Caco-2 (cell line): ENCODE measurements at regions not wholly inside any gene's neighbourhood (a gene's known extent, or its start where the extent isn't known, plus 50 kb on each side); places are given as distances from the start of the nearest gene placed in this dataset.

ENCODE experiments used
- BruUV-seq: library from RNA; stranded (reverse); fragments of 400-500 nt; replicated peaks from 2 replicates; lab custom pipeline; 2021; lab: Mats Ljungman, UMichigan
- CTCF ChIA-PET: fragments of 300-600 bp; sonication (Branson Sonifier 250); formaldehyde crosslinking; loops from one replicate; lab custom pipeline; 2022; ENCODE audit warnings: antibody characterized with exemption; lab: Charles Lee
- POLR2A ChIA-PET: fragments of 300-600 bp; sonication (Branson Sonifier 250); formaldehyde crosslinking; loops from one replicate; lab custom pipeline; 2022; ENCODE audit warnings: antibody characterized with exemption; lab: Charles Lee
- DNase-seq, 2 experiments: peaks; one replicate each; pipeline versions ENCODE4 v3.0.0 to v3.0.0-alpha.2; 2020 to 2022
- H3K27me3 ChIP-seq: replicated peaks from 2 replicates; pipeline ENCODE4 v1.6.0; 2011; ENCODE audit warnings: low read length; ENCODE audit not compliant: control insufficient read depth, insufficient read depth
- H3K36me3 ChIP-seq: 2 replicates; pipeline ENCODE4 v1.5.1; 2011; ENCODE audit warnings: low read length; ENCODE audit not compliant: control insufficient read depth, insufficient read depth
- H3K4me1 ChIP-seq: fragments of 250-450 bp; sonication (Bioruptor Pico); 2 replicates; pipeline ENCODE4 v1.5.1; 2020; ENCODE audit warnings: mild to moderate bottlenecking
- H3K4me3 ChIP-seq: 2 replicates; pipeline ENCODE4 v1.5.1; 2011; ENCODE audit warnings: low read depth, mild to moderate bottlenecking, control low read depth, low read length
- H3K9me3 ChIP-seq: fragments of 250-450 bp; sonication (Bioruptor Pico); 2 replicates; pipeline ENCODE4 v1.5.1; 2020; ENCODE audit warnings: mild to moderate bottlenecking, moderate library complexity
- H3K27ac Mint-ChIP-seq: one replicate; pipeline ENCODE4 v1.8.0; 2022; ENCODE audit warnings: mixed read lengths; ENCODE audit not compliant: unreplicated experiment
- H3K27me3 Mint-ChIP-seq: one replicate; pipeline ENCODE4 v1.8.0; 2022; ENCODE audit warnings: mixed read lengths; ENCODE audit not compliant: insufficient read depth, unreplicated experiment
- H3K36me3 Mint-ChIP-seq: one replicate; pipeline ENCODE4 v1.8.0; 2022; ENCODE audit warnings: mild to moderate bottlenecking, mixed read lengths; ENCODE audit not compliant: insufficient read depth, unreplicated experiment
- H3K4me1 Mint-ChIP-seq: one replicate; pipeline ENCODE4 v1.8.0; 2022; ENCODE audit warnings: low read depth, mixed read lengths; ENCODE audit not compliant: unreplicated experiment
- H3K4me3 Mint-ChIP-seq: one replicate; pipeline ENCODE4 v1.8.0; 2022; ENCODE audit warnings: mild to moderate bottlenecking, moderate library complexity, mixed read lengths; ENCODE audit not compliant: unreplicated experiment
- H3K9me3 Mint-ChIP-seq: one replicate; pipeline ENCODE4 v1.8.0; 2022; ENCODE audit warnings: mixed read lengths; ENCODE audit not compliant: unreplicated experiment
- intact Hi-C: fragments of 100-400 bp; cut with micrococcal nuclease; formaldehyde crosslinking; loops from one replicate; pipeline ENCODE4 v1.10.0; 2022; ENCODE audit not compliant: unreplicated experiment
- TF ChIP-seq, protein P1 (sequence below), 2 experiments: fragments of 200-600 bp in 1 of 2; IDR thresholded peaks; 1 replicate in 1 of 2; 2 replicates in 1 of 2; pipeline versions ENCODE4 v1.5.1 to v1.8.0; 2011 to 2022; ENCODE audit warnings: antibody characterized with exemption in 1 of 2, control low read depth in 1 of 2, inconsistent platforms in 1 of 2, low read depth in 1 of 2, low read length in 1 of 2, mild to moderate bottlenecking in 1 of 2, moderate library complexity in 1 of 2; ENCODE audit not compliant: insufficient read depth in 1 of 2, severe bottlenecking in 1 of 2, unreplicated experiment in 1 of 2

DNA sequence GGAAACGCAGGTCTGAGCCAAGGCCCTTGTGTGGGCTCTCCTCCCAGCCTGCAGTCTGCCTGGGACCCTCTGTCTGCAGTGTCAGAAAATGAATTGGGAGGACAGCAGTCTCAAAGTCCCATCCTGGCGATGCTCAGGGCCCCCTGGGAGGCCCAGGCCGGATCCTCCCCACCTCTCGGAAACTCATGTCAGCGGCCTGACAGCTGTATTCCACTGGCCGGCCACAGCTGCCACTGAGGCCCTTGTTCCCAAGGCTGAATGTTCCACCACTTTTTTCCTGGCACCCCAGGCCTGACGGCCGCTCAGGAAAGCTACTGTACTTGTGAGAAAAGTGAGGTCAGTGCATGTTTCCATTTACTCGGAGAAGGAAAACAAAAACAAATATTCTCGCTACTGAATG is 180.0 kb downstream of the FGF18 start:
- ChIA-PET POLR2A (no interaction called here), CTCF (no interaction called here)
- DNase-seq = no peak
- peaks cover 17% of the 10 kb centered on the region for H3K27me3 Mint-ChIP-seq
- no TSS peak for BruUV-seq
- no peaks in the 10 kb centered on the region for H3K4me1 Mint-ChIP-seq
- TF ChIP-seq, protein P1, sequence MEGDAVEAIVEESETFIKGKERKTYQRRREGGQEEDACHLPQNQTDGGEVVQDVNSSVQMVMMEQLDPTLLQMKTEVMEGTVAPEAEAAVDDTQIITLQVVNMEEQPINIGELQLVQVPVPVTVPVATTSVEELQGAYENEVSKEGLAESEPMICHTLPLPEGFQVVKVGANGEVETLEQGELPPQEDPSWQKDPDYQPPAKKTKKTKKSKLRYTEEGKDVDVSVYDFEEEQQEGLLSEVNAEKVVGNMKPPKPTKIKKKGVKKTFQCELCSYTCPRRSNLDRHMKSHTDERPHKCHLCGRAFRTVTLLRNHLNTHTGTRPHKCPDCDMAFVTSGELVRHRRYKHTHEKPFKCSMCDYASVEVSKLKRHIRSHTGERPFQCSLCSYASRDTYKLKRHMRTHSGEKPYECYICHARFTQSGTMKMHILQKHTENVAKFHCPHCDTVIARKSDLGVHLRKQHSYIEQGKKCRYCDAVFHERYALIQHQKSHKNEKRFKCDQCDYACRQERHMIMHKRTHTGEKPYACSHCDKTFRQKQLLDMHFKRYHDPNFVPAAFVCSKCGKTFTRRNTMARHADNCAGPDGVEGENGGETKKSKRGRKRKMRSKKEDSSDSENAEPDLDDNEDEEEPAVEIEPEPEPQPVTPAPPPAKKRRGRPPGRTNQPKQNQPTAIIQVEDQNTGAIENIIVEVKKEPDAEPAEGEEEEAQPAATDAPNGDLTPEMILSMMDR (IDR thresholded peaks at IDR 0.05; ENCODE audit: insufficient read depth in 1 of 2, low read depth in 1 of 2, low read length in 1 of 2, severe bottlenecking in 1 of 2, unreplicated experiment in 1 of 2) = no peak
- Histone ChIP-seq H3K27me3 (no peaks in the 10 kb centered on the region), H3K36me3 (no peaks in the 10 kb centered on the region), H3K9me3 (no peaks in the 10 kb centered on the region), H3K4me1 (no peaks in the 10 kb centered on the region), H3K4me3 (no peak overlapping the region)
- no peak overlapping the region for H3K4me3 Mint-ChIP-seq
- no peaks in the 10 kb centered on the region for H3K9me3 Mint-ChIP-seq
- intact Hi-C loops = no loop called here
- H3K36me3 Mint-ChIP-seq = no peaks in the 10 kb centered on the region
- no peak overlapping the region for H3K27ac Mint-ChIP-seq

DNA sequence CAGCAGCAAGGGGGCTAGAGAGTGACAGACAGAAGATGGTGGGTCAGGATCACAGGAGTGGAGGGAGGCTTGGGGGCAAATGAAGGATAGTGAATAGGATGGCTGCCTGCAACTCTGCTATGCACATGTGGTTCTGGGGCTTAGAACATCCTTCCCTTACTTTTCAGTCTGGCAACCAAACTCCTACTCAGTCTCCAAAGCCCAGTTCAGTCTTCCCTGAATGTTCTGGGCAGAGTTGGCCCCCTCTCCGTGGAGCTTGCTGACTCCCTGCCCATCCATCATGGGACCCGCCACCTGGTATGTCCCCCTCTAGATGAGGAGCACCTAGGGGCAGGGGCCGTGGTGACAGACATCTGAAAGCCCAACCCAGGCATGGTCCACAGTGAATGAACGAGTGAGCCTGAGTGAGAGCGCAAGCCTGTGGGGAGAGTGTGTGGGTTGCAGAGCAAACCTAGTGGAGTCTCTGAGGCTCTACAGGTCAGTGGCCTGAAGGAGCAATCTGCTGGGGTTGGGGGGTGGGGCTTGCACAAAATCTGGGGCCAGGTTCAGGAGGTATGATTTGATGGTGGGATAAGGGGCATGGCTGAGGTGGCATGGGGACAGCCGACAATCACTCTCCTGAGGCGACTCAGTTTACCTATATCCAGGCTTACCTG is 180.6 kb downstream of the FGF18 start:
- no peaks in the 10 kb centered on the region for H3K36me3 ChIP-seq
- H3K4me1 ChIP-seq = no peaks in the 10 kb centered on the region
- no peak for DNase-seq
- intact Hi-C loops = no loop called here
- CTCF ChIA-PET = no interaction called here
- peaks cover 17% of the 10 kb centered on the region for H3K27me3 Mint-ChIP-seq
- H3K9me3 ChIP-seq = no peaks in the 10 kb centered on the region
- TF ChIP-seq, protein P1 (IDR thresholded peaks at IDR 0.05; ENCODE audit: insufficient read depth in 1 of 2, low read depth in 1 of 2, low read length in 1 of 2, severe bottlenecking in 1 of 2, unreplicated experiment in 1 of 2) = no peak
- H3K4me1 Mint-ChIP-seq = no peaks in the 10 kb centered on the region
- H3K36me3 Mint-ChIP-seq = no peaks in the 10 kb centered on the region
- POLR2A ChIA-PET = no interaction called here
- H3K4me3 Mint-ChIP-seq = no peak overlapping the region
- H3K9me3 Mint-ChIP-seq = no peaks in the 10 kb centered on the region
- no peaks in the 10 kb centered on the region for H3K27me3 ChIP-seq
- no peak overlapping the region for H3K4me3 ChIP-seq
- no TSS peak for BruUV-seq
- no peak overlapping the region for H3K27ac Mint-ChIP-seq

DNA sequence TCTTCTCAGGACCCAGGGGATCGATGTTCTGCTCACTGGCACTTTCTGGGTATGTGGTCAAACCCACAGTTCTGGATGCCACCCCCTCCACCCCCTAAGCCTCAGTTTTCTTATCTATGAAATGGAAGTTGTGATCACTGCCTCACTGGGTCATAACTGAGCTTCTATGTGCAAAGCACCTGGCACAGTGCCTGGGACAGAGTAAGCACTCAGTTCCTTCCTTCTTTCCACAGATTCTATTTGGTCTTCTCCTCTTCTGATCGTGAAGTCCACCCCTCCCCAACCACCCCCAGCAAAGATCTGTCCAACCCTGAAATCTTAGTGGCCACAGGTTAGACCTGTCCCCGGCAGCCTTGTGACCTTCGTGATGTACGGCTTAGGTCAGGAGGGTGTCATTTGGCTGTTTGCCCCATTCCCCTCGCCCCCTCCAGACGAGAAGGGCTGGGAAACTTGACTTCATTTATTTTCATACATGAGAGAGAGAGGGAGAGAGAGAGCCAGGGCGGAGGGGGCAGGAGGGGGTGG is 181.4 kb downstream of the FGF18 start:
- ChIA-PET POLR2A (no interaction called here), CTCF (no interaction called here)
- DNase-seq = no peak
- intact Hi-C loops = no loop called here
- Histone ChIP-seq H3K9me3 (peaks cover 3% of the 10 kb centered on the region; the same call in 1 of the 2 replicates), H3K27me3 (no peaks in the 10 kb centered on the region), H3K36me3 (no peaks in the 10 kb centered on the region), H3K4me3 (no peak overlapping the region), H3K4me1 (no peaks in the 10 kb centered on the region)
- peaks cover 17% of the 10 kb centered on the region for H3K27me3 Mint-ChIP-seq
- no TSS peak for BruUV-seq
- TF ChIP-seq, protein P1 (IDR thresholded peaks at IDR 0.05; ENCODE audit: insufficient read depth in 1 of 2, low read depth in 1 of 2, low read length in 1 of 2, severe bottlenecking in 1 of 2, unreplicated experiment in 1 of 2) = no peak
- H3K9me3 Mint-ChIP-seq = peaks cover 2% of the 10 kb centered on the region
- no peaks in the 10 kb centered on the region for H3K36me3 Mint-ChIP-seq
- H3K4me1 Mint-ChIP-seq = no peaks in the 10 kb centered on the region
- H3K4me3 Mint-ChIP-seq = no peak overlapping the region
- H3K27ac Mint-ChIP-seq = no peak overlapping the region
